ENCODE measurements at regions not wholly inside any gene's neighbourhood (a gene's known extent, or its start where the extent isn't known, plus 50 kb on each side); places are given as distances from the start of the nearest gene placed in this dataset.

GRCh38 chr1:168381850-168382249 is 101.2 kb downstream of the TBX19 start:
- DNase-seq, result no peak

GRCh38 chr1:168380945-168381344 is 100.3 kb downstream of the TBX19 start:
- DNase-seq, result no peak

- DNase-seq, result no peak
Observed at GRCh38 chr1:168379104-168379860, 98.6 kb downstream of the TBX19 start.

- no peak for DNase-seq
Observed at GRCh38 chr1:168375566-168376300, 95.1 kb downstream of the TBX19 start.

- DNase-seq, result no peak
Observed at GRCh38 chr1:168374566-168374965, 93.9 kb downstream of the TBX19 start.

GRCh38 chr1:168373869-168374268 is 93.2 kb downstream of the TBX19 start:
- DNase-seq, result no peak

GRCh38 chr1:168372861-168373371 is 92.2 kb downstream of the TBX19 start:
- DNase-seq, result no peak

- DNase-seq, result no peak
Observed at GRCh38 chr1:168372307-168372706, 91.6 kb downstream of the TBX19 start.

- no peak for DNase-seq
Observed at GRCh38 chr1:168371477-168371876, 90.8 kb downstream of the TBX19 start.

- DNase-seq, result no peak
Observed at GRCh38 chr1:168370586-168370985, 89.9 kb downstream of the TBX19 start.

- DNase-seq, result no peak
Observed at GRCh38 chr1:168369655-168370054, 89.0 kb downstream of the TBX19 start.

- DNase-seq, result peak; percentile 53
Observed at GRCh38 chr1:168368131-168368530, 87.5 kb downstream of the TBX19 start.

GRCh38 chr1:168365719-168366479 is 85.2 kb downstream of the TBX19 start:
- peak; percentile 13 for DNase-seq
